Activated CD4-positive, alpha-beta T cell treated with anti-CD3 and anti-CD28 coated beads, Interleukin-2, amount 50 U/mL, for 24 hours (primary cell): ENCODE measurements at regions not wholly inside any gene's neighbourhood (a gene's known extent, or its start where the extent isn't known, plus 50 kb on each side); places are given as distances from the start of the nearest gene placed in this dataset.

ENCODE experiments used
- DNase-seq, 2 donors: peaks; one replicate each; pipeline ENCODE4 v3.0.0-alpha.2; 2020; ENCODE audit warnings: low read depth in 1 of 2, low spot score in 1 of 2

- DNase-seq: no peak
These were observed 77.2 kb downstream of the RFLNA start for GRCh38 chr12:124371970-124372555.

- DNase-seq: no peak
These were observed 76.5 kb downstream of the RFLNA start for GRCh38 chr12:124371366-124371765.

- no peak for DNase-seq
These were observed 76.0 kb downstream of the RFLNA start for GRCh38 chr12:124370851-124371250.

- no peak for DNase-seq
These were observed 75.5 kb downstream of the RFLNA start for GRCh38 chr12:124370384-124370783.

- no peak for DNase-seq
These were observed 75.0 kb downstream of the RFLNA start for GRCh38 chr12:124369827-124370378.

GRCh38 chr12:124369055-124369826 lies 74.3 kb downstream of the RFLNA start:
- DNase-seq: no peak

GRCh38 chr12:124368421-124369032 lies 73.6 kb downstream of the RFLNA start:
- no peak for DNase-seq

GRCh38 chr12:124365726-124366430 lies 71.0 kb downstream of the RFLNA start:
- DNase-seq: no peak
